A673 (cell line): ENCODE measurements at regions not wholly inside any gene's neighbourhood (a gene's known extent, or its start where the extent isn't known, plus 50 kb on each side); places are given as distances from the start of the nearest gene placed in this dataset.

Source experiments
- BruUV-seq: library from RNA; stranded (reverse); fragments of 400-500 nt; replicated peaks from 2 replicates; lab custom pipeline; 2021; lab: Mats Ljungman, UMichigan
- CTCF ChIA-PET: fragments of 300-600 bp; sonication (Branson Sonifier 250); formaldehyde crosslinking; loops from one replicate; lab custom pipeline; 2022; ENCODE audit warnings: antibody characterized with exemption; lab: Charles Lee
- POLR2A ChIA-PET: fragments of 300-600 bp; sonication (Branson Sonifier 250); formaldehyde crosslinking; loops from one replicate; lab custom pipeline; 2022; ENCODE audit warnings: antibody characterized with exemption; ENCODE audit not compliant: low non-redundant PET; lab: Charles Lee
- DNase-seq: peaks from one replicate; pipeline ENCODE4 v3.0.0-alpha.2; 2015; ENCODE audit warnings: low spot score
- H3K27ac ChIP-seq: fragments of 200-600 bp; sonication (generic); 2 replicates; pipeline ENCODE4 v1.5.1; 2016; ENCODE audit warnings: mixed run types, low read depth, mild to moderate bottlenecking, mixed read lengths, antibody characterized with exemption, low read length; ENCODE audit not compliant: poor library complexity, severe bottlenecking
- H3K27me3 ChIP-seq: fragments of 200-600 bp; sonication (generic); replicated peaks from 2 replicates; pipeline ENCODE4 v1.6.1; 2017; ENCODE audit warnings: mixed run types, low read depth, mild to moderate bottlenecking, mixed read lengths, antibody characterized with exemption, low read length; ENCODE audit not compliant: insufficient read depth, poor library complexity
- H3K36me3 ChIP-seq: fragments of 200-600 bp; sonication (generic); 2 replicates; pipeline ENCODE4 v1.6.1; 2016; ENCODE audit warnings: mixed run types, mild to moderate bottlenecking, mixed read lengths, antibody characterized with exemption, low read length; ENCODE audit not compliant: insufficient read depth, poor library complexity, severe bottlenecking
- H3K4me1 ChIP-seq: fragments of 200-600 bp; sonication (generic); 2 replicates; pipeline ENCODE4 v1.6.1; 2017; ENCODE audit warnings: mixed run types, mild to moderate bottlenecking, mixed read lengths, antibody characterized with exemption, low read length; ENCODE audit not compliant: insufficient read depth, poor library complexity, severe bottlenecking
- H3K4me3 ChIP-seq: fragments of 200-600 bp; sonication (generic); 2 replicates; pipeline ENCODE4 v1.5.1; 2016; ENCODE audit warnings: low read depth, mixed run types, mild to moderate bottlenecking, mixed read lengths, low read length; ENCODE audit not compliant: poor library complexity, severe bottlenecking
- H3K9me3 ChIP-seq: fragments of 200-600 bp; sonication (generic); 2 replicates; pipeline ENCODE4 v1.6.1; 2016; ENCODE audit warnings: mixed run types, low read depth, mild to moderate bottlenecking, mixed read lengths, antibody characterized with exemption, low read length; ENCODE audit not compliant: poor library complexity, severe bottlenecking
- CTCF ChIP-seq: fragments of 300-800, 200-600 bp; sonication (generic); conservative IDR thresholded peaks from 2 replicates; pipeline ENCODE4 v1.5.1; 2017; ENCODE audit warnings: low read depth, mild to moderate bottlenecking, antibody characterized with exemption, low read length, moderate library complexity, mixed read lengths
- EZH2 ChIP-seq: fragments of 200-600 bp; sonication (generic); IDR thresholded peaks from 2 replicates; pipeline ENCODE4 v1.6.1; 2017; ENCODE audit warnings: borderline replicate concordance, low read depth, mild to moderate bottlenecking, mixed read lengths, antibody characterized with exemption, low read length; ENCODE audit not compliant: poor library complexity, severe bottlenecking
- intact Hi-C: fragments of 100-400 bp; cut with micrococcal nuclease; formaldehyde crosslinking; loops from one replicate; pipeline ENCODE4 v1.10.0; 2022; ENCODE audit not compliant: unreplicated experiment

GRCh38 chr16:66292241-66292935, 74.1 kb upstream of the CDH5 start:
- Histone ChIP-seq H3K27ac (no peak overlapping the region), H3K4me1 (no peaks in the 10 kb centered on the region), H3K4me3 (no peak overlapping the region), H3K9me3 (no peaks in the 10 kb centered on the region), H3K36me3 (no peaks in the 10 kb centered on the region), H3K27me3 (peaks cover 5% of the 10 kb centered on the region)
- DNase-seq: no peak
- BruUV-seq: no TSS peak
- intact Hi-C loops: no loop called here
- ChIA-PET CTCF (no interaction called here), POLR2A (interaction anchor here (0.7 kb wide), 1 partner anchor 1170 kb away, joined by 3 read pairs; no protein-coding TSS in a partner anchor)
- no peak for TF ChIP-seq EZH2
- no peak for TF ChIP-seq CTCF

DNA sequence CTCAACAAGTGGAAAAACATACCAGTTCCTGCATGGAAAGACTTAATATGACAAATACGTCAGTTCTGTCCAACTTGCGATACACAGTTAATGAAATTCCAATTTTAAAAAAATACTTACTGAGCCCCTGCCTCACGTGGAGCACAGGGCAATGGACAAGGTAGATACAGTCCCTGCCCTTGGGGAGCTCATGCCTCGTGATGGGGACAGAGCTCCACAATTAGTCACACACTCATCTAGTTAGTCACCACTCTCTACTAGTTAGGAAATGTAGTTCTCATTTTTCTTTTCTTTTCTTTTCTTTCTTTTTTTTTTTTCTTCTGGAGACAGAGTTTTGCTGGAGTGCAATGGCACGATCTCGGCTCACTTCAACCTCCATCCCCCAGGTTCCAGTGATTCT, 74.7 kb upstream of the CDH5 start:
- Histone ChIP-seq H3K27ac (no peak overlapping the region), H3K27me3 (peaks cover 5% of the 10 kb centered on the region), H3K4me1 (no peaks in the 10 kb centered on the region), H3K4me3 (no peak overlapping the region), H3K9me3 (no peaks in the 10 kb centered on the region), H3K36me3 (no peaks in the 10 kb centered on the region)
- no TSS peak for BruUV-seq
- ChIA-PET POLR2A (no interaction called here), CTCF (no interaction called here)
- intact Hi-C loops: no loop called here
- TF ChIP-seq CTCF: no peak
- TF ChIP-seq EZH2: no peak
- DNase-seq: no peak

DNA sequence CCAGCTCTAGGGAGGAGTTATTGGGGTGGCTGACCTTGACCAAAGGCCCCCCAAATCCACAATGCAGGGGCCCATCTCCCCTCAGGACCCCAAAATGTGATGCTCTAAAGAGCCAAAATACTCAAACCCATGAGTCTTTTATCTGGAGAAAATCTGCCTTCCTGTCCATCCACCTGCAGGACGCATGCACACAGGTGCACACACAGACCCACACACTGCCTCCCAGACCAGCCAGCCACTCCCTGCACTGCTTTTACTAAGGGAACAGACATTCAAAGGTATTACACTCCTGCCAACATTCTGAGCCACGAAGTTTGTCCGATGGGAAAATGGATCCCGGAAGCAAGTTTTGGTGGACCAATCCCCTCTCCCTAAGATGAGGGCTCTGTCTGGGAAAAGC, 76.1 kb upstream of the CDH5 start:
- intact Hi-C loops: no loop called here
- CTCF ChIA-PET: no interaction called here
- no peaks in the 10 kb centered on the region for H3K36me3 ChIP-seq
- POLR2A ChIA-PET: no interaction called here
- TF ChIP-seq CTCF (no peak), EZH2 (no peak)
- peaks cover 5% of the 10 kb centered on the region for H3K27me3 ChIP-seq
- H3K4me1 ChIP-seq: no peaks in the 10 kb centered on the region
- no peaks in the 10 kb centered on the region for H3K9me3 ChIP-seq
- BruUV-seq: no TSS peak
- H3K4me3 ChIP-seq: no peak overlapping the region
- DNase-seq: no peak
- H3K27ac ChIP-seq: no peak overlapping the region
